HG02571 (cell line): ENCODE measurements at regions not wholly inside any gene's neighbourhood (a gene's known extent, or its start where the extent isn't known, plus 50 kb on each side); places are given as distances from the start of the nearest gene placed in this dataset.
"Not testable (repeated sequence)": the region's sequence is repeated elsewhere in the genome, so short reads cannot be mapped to it uniquely, and the experiment has no call there.

ENCODE experiments used
- ATAC-seq: cut with Tn5 transposase; IDR thresholded peaks from one replicate; pipeline ENCODE4 v1.9.1; 2021; ENCODE audit warnings: mild to moderate bottlenecking, moderate library complexity; ENCODE audit not compliant: unreplicated experiment

- no peak for ATAC-seq
These were observed 204.5 kb downstream of the SLC4A3 start for GRCh38 chr2:219831957-219832356.

- ATAC-seq: no peak
These were observed 205.5 kb downstream of the SLC4A3 start for GRCh38 chr2:219832904-219833303.

GRCh38 chr2:219835493-219835892 is 208.1 kb downstream of the SLC4A3 start:
- ATAC-seq: no peak

GRCh38 chr2:219836647-219837177 is 209.3 kb downstream of the SLC4A3 start:
- no peak for ATAC-seq

GRCh38 chr2:219844401-219845091 is 217.1 kb downstream of the SLC4A3 start:
- peak; percentile 89 for ATAC-seq

GRCh38 chr2:219848882-219849281 is 221.5 kb downstream of the SLC4A3 start:
- ATAC-seq: no peak

GRCh38 chr2:219851169-219851568 is 223.7 kb downstream of the SLC4A3 start:
- ATAC-seq: no peak

GRCh38 chr2:219851801-219852481 is 224.5 kb downstream of the SLC4A3 start:
- no peak for ATAC-seq

- ATAC-seq: no peak
These were observed 225.2 kb downstream of the SLC4A3 start for GRCh38 chr2:219852626-219853025.

GRCh38 chr2:219856602-219857001 is 229.2 kb downstream of the SLC4A3 start:
- ATAC-seq: no peak

GRCh38 chr2:219857751-219858150 is 230.3 kb downstream of the SLC4A3 start:
- ATAC-seq: no peak

GRCh38 chr2:219861307-219861706 is 233.9 kb downstream of the SLC4A3 start:
- no peak for ATAC-seq

- no peak for ATAC-seq
These were observed 236.7 kb downstream of the SLC4A3 start for GRCh38 chr2:219864154-219864553.

GRCh38 chr2:219868635-219869034 is 241.2 kb downstream of the SLC4A3 start:
- ATAC-seq: no peak

- ATAC-seq: no peak
These were observed 242.6 kb downstream of the SLC4A3 start for GRCh38 chr2:219870041-219870440.

GRCh38 chr2:219871351-219871750 is 243.9 kb downstream of the SLC4A3 start:
- no peak for ATAC-seq

- no peak for ATAC-seq
These were observed 247.6 kb downstream of the SLC4A3 start for GRCh38 chr2:219875036-219875435.

GRCh38 chr2:219875986-219876385 is 248.6 kb downstream of the SLC4A3 start:
- ATAC-seq: not testable (repeated sequence)

- ATAC-seq: no peak
These were observed 249.5 kb downstream of the SLC4A3 start for GRCh38 chr2:219876931-219877330.

- ATAC-seq: no peak
These were observed 250.3 kb downstream of the SLC4A3 start for GRCh38 chr2:219877728-219878127.

- no peak for ATAC-seq
These were observed 251.1 kb downstream of the SLC4A3 start for GRCh38 chr2:219878516-219878915.

GRCh38 chr2:219881851-219882250 is 254.4 kb downstream of the SLC4A3 start:
- ATAC-seq: no peak
